Spleen (tissue), 11 donors: ENCODE measurements at regions not wholly inside any gene's neighbourhood (a gene's known extent, or its start where the extent isn't known, plus 50 kb on each side); places are given as distances from the start of the nearest gene placed in this dataset.

Source experiments
- DNase-seq: peaks from one replicate; pipeline ENCODE4 v3.0.0-alpha.2; 2020
- H3K27ac ChIP-seq, 8 donors: fragments of 200-600 bp; sonication (generic) in 7 of 8; 1 replicate in 4 of 8; 2 replicates in 4 of 8; pipeline versions ENCODE4 v1.5.0 to v1.8.0; 2016 to 2021; ENCODE audit warnings: inconsistent platforms in 4 of 8, mild to moderate bottlenecking in 4 of 8, moderate library complexity in 1 of 8
- H3K27me3 ChIP-seq, 7 donors: fragments of 200-600 bp; sonication (generic) in 6 of 7; replicated peaks in 1 of 7; 1 replicate in 4 of 7; 2 replicates in 3 of 7; pipeline versions ENCODE4 v1.5.0 to v1.8.0; 2016 to 2021; ENCODE audit warnings: inconsistent platforms in 3 of 7, mild to moderate bottlenecking in 1 of 7
- H3K36me3 ChIP-seq, 6 donors: fragments of 200-600 bp; sonication (generic) in 5 of 6; 1 replicate in 4 of 6; 2 replicates in 2 of 6; pipeline versions ENCODE4 v1.5.0 to v1.8.0; 2016 to 2021; ENCODE audit warnings: inconsistent platforms in 2 of 6
- H3K4me1 ChIP-seq, 6 donors: fragments of 200-600 bp; sonication (generic) in 5 of 6; 1 replicate in 3 of 6; 2 replicates in 3 of 6; pipeline versions ENCODE4 v1.5.0 to v1.8.0; 2016 to 2021; ENCODE audit warnings: inconsistent platforms in 3 of 6
- H3K4me3 ChIP-seq, 8 donors: fragments of 200-600 bp; sonication (generic) in 7 of 8; 1 replicate in 4 of 8; 2 replicates in 4 of 8; pipeline versions ENCODE4 v1.5.0 to v1.8.0; 2016 to 2021; ENCODE audit warnings: inconsistent platforms in 4 of 8, mild to moderate bottlenecking in 4 of 8, moderate library complexity in 2 of 8
- H3K9me3 ChIP-seq, 8 donors: fragments of 200-600 bp; sonication (generic) in 7 of 8; 1 replicate in 4 of 8; 2 replicates in 4 of 8; pipeline versions ENCODE4 v1.5.0 to v1.8.0; 2016 to 2021; ENCODE audit warnings: inconsistent platforms in 4 of 8
- CTCF ChIP-seq, 11 experiments: fragments of 200-600 bp in 7 of 11; fragments of 450-650 bp in 4 of 11; sonication (generic) in 4 of 11; IDR thresholded peaks in 8 of 11; conservative IDR thresholded peaks in 3 of 11; 1 replicate in 7 of 11; 2 replicates in 4 of 11; pipeline versions ENCODE4 v1.4.0 to v1.8.0; 2016 to 2021; ENCODE audit warnings: antibody characterized with exemption in 11 of 11, inconsistent platforms in 4 of 11, mild to moderate bottlenecking in 1 of 11
- POLR2A ChIP-seq, 3 donors: fragments of 450-650 bp; IDR thresholded peaks; one replicate each; pipeline ENCODE4 v1.5.1; 2017; ENCODE audit warnings: antibody characterized with exemption in 3 of 3, mild to moderate bottlenecking in 1 of 3
- POLR2AphosphoS5 ChIP-seq, 3 donors: sonication (generic); formaldehyde crosslinking; IDR thresholded peaks; one replicate each; pipeline ENCODE4 v1.5.1; 2017; ENCODE audit warnings: antibody characterized with exemption in 3 of 3
- WGBS, 5 donors: extraction: QIAGEN DNeasy Blood & Tissue Kit in 3 of 5; methylation state at CpG; one replicate each; pipeline versions ENCODE4 v1.1.5 to v1.1.7; 2013 to 2018; 5-methylcytosine and 5-hydroxymethylcytosine counted together
- intact Hi-C: fragments of 100-400 bp; cut with DNase I; formaldehyde crosslinking; loops from one replicate; pipeline ENCODE4 v1.15.0; 2023; ENCODE audit warnings: low total_unique reads
- donor health status: healthy with polysubstance abuse.
- donor health status: DM: no; HTN: no; CAD: no; lungs with moderate emphysema.
- donor health status: DM: no; HTN: no; CAD: no.
- donor health status: Bipolar disorder and iron deficiency.
- donor health status: healthy.
- donor health status: DM: no; HTN: no; CAD: no.
- donor health status: DM: yes; HTN: yes; CAD: no.

GRCh38 chrX:151852294-151852693, 60.4 kb upstream of the MAGEA4 start:
- intact Hi-C loops: no loop called here
- no peak for DNase-seq
- H3K4me3 ChIP-seq: no peak overlapping the region
- no peaks in the 10 kb centered on the region for H3K9me3 ChIP-seq
- H3K36me3 ChIP-seq: no peaks in the 10 kb centered on the region
- 87 to 98% (median 89%) methylated on average over 3 of the region's 3 CpGs for whole genome bisulfite sequencing, 5 donors
- H3K27ac ChIP-seq: no peak overlapping the region
- TF ChIP-seq POLR2A (IDR thresholded peaks at IDR 0.05) (no peak), POLR2AphosphoS5 (IDR thresholded peaks at IDR 0.05) (no peak), CTCF (IDR thresholded peaks at IDR 0.05 in 8 of 11, conservative IDR thresholded peaks at IDR 0.05 in 3 of 11) (no peak)
- no peaks in the 10 kb centered on the region for H3K4me1 ChIP-seq
- H3K27me3 ChIP-seq: no peaks in the 10 kb centered on the region

DNA sequence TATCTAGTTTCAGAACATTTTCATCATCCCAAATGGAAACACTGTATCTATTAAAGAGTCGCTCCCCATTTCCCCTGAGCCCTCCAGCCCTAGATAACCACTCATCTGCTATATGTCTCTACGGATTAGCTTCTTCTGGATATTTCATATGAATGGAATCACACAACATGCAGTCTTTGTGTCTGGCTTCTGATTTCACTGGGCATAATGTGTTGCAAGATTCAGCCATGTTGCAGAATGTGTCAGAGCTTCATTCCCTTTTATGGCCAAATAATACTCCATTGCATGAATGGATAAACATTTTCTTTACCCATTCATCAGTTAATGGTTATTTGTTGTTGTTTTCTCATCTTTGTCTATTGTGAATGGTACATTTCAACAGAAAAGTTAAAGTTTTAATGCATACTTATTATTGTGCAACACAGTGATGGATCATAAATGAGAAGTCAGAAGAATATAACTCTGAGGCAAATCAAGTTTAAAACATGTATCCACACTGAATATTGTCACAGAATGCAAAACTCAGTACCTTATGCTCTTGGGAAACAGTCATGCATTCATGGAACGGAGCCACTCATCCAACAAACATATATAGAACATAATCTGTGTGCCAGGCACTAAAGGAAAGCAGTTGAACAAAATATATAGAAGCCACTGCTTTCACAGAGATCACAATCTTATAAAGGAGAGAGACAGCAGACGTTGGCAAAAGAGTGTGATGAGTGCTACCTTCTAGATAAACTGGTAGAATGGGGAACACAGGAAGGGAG, 57.8 kb upstream of the MAGEA4 start:
- Histone ChIP-seq H3K9me3 (no peaks in the 10 kb centered on the region), H3K27me3 (no peaks in the 10 kb centered on the region), H3K4me3 (no peak overlapping the region), H3K4me1 (no peaks in the 10 kb centered on the region), H3K36me3 (no peaks in the 10 kb centered on the region), H3K27ac (no peak overlapping the region)
- DNase-seq: no peak
- TF ChIP-seq POLR2A (IDR thresholded peaks at IDR 0.05) (no peak), CTCF (IDR thresholded peaks at IDR 0.05 in 8 of 11, conservative IDR thresholded peaks at IDR 0.05 in 3 of 11) (no peak), POLR2AphosphoS5 (IDR thresholded peaks at IDR 0.05) (no peak)
- WGBS, 5 donors: 51 to 72% (median 70%) methylated on average over 4 of the region's 4 CpGs
- intact Hi-C loops: no loop called here

GRCh38 chrX:151859481-151859880, 53.2 kb upstream of the MAGEA4 start:
- WGBS, 5 donors: 63 to 95% (median 86%) methylated on average over 1 of the region's 1 CpG

More at GRCh38 chrX:151859481-151859880, 53.2 kb upstream of the MAGEA4 start:
- Histone ChIP-seq H3K9me3 (no peaks in the 10 kb centered on the region), H3K27me3 (no peaks in the 10 kb centered on the region), H3K4me3 (no peak overlapping the region), H3K4me1 (no peaks in the 10 kb centered on the region), H3K27ac (no peak overlapping the region), H3K36me3 (no peaks in the 10 kb centered on the region)
- intact Hi-C loops: no loop called here
- no peak for TF ChIP-seq CTCF (IDR thresholded peaks at IDR 0.05 in 8 of 11, conservative IDR thresholded peaks at IDR 0.05 in 3 of 11)
- TF ChIP-seq POLR2A (IDR thresholded peaks at IDR 0.05): no peak
- no peak for TF ChIP-seq POLR2AphosphoS5 (IDR thresholded peaks at IDR 0.05)
- no peak for DNase-seq
